ENCODE measurements at regions not wholly inside any gene's neighbourhood (a gene's known extent, or its start where the extent isn't known, plus 50 kb on each side); places are given as distances from the start of the nearest gene placed in this dataset.

DNA sequence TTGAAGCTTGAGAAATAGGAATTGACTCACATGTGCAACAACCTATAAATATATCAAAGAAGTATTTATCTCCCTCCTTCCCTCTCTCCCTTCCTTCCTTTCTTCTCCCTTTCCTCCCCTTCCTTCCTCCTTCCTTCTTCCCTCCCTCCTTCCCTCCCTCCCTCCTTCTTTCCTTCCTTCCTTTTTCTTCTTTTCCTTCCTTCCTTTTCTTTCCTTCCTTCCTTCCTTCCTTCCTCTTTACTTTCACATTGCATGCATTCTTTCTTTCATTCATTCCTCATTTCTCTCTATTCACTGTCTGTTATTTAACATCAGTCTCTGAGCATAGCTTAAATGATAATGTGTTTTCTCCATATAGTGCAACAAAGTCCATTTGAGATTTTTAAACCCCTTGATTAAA is 214.2 kb downstream of the CHRM3 start:
- no peak overlapping the region for H3K4me3 ChIP-seq (replicated peaks; ENCODE audit: low read depth, low read length)
- DNase-seq (ENCODE audit: extremely low read depth, low read depth): no peak
- TF ChIP-seq, protein P1, sequence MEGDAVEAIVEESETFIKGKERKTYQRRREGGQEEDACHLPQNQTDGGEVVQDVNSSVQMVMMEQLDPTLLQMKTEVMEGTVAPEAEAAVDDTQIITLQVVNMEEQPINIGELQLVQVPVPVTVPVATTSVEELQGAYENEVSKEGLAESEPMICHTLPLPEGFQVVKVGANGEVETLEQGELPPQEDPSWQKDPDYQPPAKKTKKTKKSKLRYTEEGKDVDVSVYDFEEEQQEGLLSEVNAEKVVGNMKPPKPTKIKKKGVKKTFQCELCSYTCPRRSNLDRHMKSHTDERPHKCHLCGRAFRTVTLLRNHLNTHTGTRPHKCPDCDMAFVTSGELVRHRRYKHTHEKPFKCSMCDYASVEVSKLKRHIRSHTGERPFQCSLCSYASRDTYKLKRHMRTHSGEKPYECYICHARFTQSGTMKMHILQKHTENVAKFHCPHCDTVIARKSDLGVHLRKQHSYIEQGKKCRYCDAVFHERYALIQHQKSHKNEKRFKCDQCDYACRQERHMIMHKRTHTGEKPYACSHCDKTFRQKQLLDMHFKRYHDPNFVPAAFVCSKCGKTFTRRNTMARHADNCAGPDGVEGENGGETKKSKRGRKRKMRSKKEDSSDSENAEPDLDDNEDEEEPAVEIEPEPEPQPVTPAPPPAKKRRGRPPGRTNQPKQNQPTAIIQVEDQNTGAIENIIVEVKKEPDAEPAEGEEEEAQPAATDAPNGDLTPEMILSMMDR (IDR thresholded peaks at IDR 0.05; ENCODE audit: low read depth, low read length, missing control alignments): no peak

- TF ChIP-seq, protein P1 (IDR thresholded peaks at IDR 0.05; ENCODE audit: low read depth, low read length, missing control alignments): no peak
- DNase-seq (ENCODE audit: extremely low read depth, low read depth): no peak
Measured at GRCh38 chr1:239601108-239601507, 214.7 kb downstream of the CHRM3 start.

DNA sequence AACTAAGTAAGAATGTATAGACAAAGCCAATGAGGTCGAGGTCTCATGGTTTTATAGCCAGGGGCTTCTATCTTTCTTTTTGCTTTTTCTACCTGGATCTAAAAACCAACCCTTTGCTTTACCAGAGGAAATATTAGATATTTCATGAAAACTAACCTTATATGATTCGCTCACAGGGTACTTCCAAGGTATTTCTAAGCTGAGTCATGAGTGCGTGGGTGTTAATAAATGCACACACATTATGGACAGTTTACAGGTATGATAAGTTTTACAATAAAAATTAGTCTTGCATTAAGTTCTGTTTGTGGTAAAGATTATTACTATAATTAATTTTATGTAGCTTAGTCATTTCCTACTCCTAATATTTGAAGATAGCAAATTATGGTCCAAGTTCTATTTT is 217.2 kb downstream of the CHRM3 start:
- DNase-seq (ENCODE audit: extremely low read depth, low read depth): no peak
- H3K4me3 ChIP-seq (replicated peaks; ENCODE audit: low read depth, low read length): no peak overlapping the region
- TF ChIP-seq, protein P1 (IDR thresholded peaks at IDR 0.05; ENCODE audit: low read depth, low read length, missing control alignments): no peak

More at GRCh38 chr1:239601108-239601507, 214.7 kb downstream of the CHRM3 start:
- H3K4me3 ChIP-seq (replicated peaks; ENCODE audit: low read depth, low read length): no peak overlapping the region

GRCh38 chr1:239606850-239607400 is 220.6 kb downstream of the CHRM3 start:
- TF ChIP-seq, protein P1 (IDR thresholded peaks at IDR 0.05; ENCODE audit: low read depth, low read length, missing control alignments): no peak
- no peak for DNase-seq (ENCODE audit: extremely low read depth, low read depth)

DNA sequence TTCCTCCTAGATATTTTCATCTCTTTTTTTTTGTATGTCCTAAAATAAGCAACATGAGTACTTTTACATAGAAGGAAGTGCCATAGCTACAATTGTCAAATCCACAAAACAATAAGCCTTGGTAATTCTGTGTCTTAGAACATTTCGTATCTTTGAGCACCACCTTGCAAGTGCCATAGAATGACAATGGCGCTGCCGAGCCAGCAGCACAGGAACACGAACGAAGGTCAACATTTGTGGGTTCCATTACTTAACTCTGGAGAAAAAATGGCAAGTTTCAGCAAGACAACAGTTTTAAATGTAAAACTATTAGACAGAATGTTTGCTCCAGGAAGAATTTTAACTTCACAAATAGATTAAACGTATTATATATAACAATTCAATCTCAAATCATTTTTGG is 222.1 kb downstream of the CHRM3 start:
- TF ChIP-seq, protein P1 (IDR thresholded peaks at IDR 0.05; ENCODE audit: low read depth, low read length, missing control alignments): no peak
- no peak overlapping the region for H3K4me3 ChIP-seq (replicated peaks; ENCODE audit: low read depth, low read length)
- DNase-seq (ENCODE audit: extremely low read depth, low read depth): no peak

More at GRCh38 chr1:239606850-239607400, 220.6 kb downstream of the CHRM3 start:
- no peak overlapping the region for H3K4me3 ChIP-seq (replicated peaks; ENCODE audit: low read depth, low read length)

DNA sequence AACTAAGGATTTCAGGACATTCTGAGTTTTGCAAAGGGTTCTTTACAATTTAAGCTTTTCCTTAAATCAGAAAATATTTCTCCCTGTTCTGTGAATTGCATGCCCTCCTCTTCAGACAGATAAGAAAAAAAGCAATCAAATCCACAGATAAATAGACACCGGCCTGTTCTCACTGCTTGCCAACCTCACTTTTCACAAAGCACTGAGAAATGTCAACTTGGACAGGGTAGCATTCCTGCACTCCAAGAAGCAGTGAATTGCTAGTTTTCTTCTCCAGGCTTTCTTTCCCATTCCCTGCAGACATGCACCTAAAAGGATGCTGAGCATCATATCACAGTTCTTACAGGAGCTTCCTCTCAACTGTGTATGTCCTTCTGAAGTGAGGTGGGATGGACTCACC is 226.0 kb downstream of the CHRM3 start:
- TF ChIP-seq, protein P1 (IDR thresholded peaks at IDR 0.05; ENCODE audit: low read depth, low read length, missing control alignments): no peak
- no peak overlapping the region for H3K4me3 ChIP-seq (replicated peaks; ENCODE audit: low read depth, low read length)
- DNase-seq (ENCODE audit: extremely low read depth, low read depth): no peak

DNA sequence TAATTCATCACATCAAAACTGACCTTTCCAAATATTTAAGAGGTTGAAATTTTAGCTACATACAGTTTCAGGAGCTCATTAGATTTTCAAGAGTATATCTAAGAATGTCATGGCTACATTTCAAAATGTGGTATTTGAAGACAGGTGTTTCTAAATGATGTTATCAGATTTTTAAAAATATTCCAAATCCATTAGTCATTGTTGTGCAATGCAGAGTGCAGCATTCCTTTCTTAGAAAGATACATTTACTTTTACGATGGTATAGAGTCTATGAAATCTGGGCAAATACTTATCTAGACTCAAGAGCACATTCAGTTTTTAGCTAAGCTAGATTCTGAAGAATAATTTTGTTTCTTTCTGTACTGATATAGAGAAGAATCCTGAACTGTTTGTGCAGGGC is 230.3 kb downstream of the CHRM3 start:
- H3K4me3 ChIP-seq (replicated peaks; ENCODE audit: low read depth, low read length): no peak overlapping the region
- DNase-seq (ENCODE audit: extremely low read depth, low read depth): no peak
- TF ChIP-seq, protein P1 (IDR thresholded peaks at IDR 0.05; ENCODE audit: low read depth, low read length, missing control alignments): no peak

All from HFF-Myc (cell line).